K562 (cell line): ENCODE measurements at regions not wholly inside any gene's neighbourhood (a gene's known extent, or its start where the extent isn't known, plus 50 kb on each side); places are given as distances from the start of the nearest gene placed in this dataset.

Source experiments
- ATAC-seq: fragments of 200-7000 bp; cut with Tn5 transposase; 3 replicates; pipeline ENCODE4 v1.9.1; 2020; ENCODE audit warnings: moderate library complexity
- BruUV-seq: library from RNA; stranded (reverse); fragments of 400-500 nt; replicated peaks from 2 replicates; lab custom pipeline; 2021; lab: Mats Ljungman, UMichigan
- CTCF ChIA-PET: fragments of 300-600 bp; formaldehyde crosslinking; extraction: SDS; loops from one replicate; lab custom pipeline; 2021; ENCODE audit warnings: low intra/inter-chr PET ratio; lab: Yijun Ruan, JAX
- POLR2A ChIA-PET: fragments of 300-600, 350-650 bp; sonication (Branson Sonifier 250); formaldehyde crosslinking; extraction: SDS; loops from one replicate; lab custom pipeline; 2021; ENCODE audit warnings: antibody characterized with exemption, inconsistent platforms; lab: Yijun Ruan, JAX
- DNase-seq, 4 experiments: peaks; one replicate each; pipeline versions ENCODE4 v3.0.0 to v3.0.0-alpha.2; 2011 to 2018; ENCODE audit warnings: low spot score in 3 of 4, mixed read lengths in 3 of 4; ENCODE audit errors: extremely low read depth in 1 of 4
- FAIRE-seq: peaks from 2 replicates; lab custom pipeline; 2011; peaks lifted over from hg19 to GRCh38; lab: Jason Lieb, UNC
- H2AFZ ChIP-seq: 2 replicates; pipeline ENCODE4 v1.6.0; 2011; ENCODE audit warnings: low read depth, low read length, control low read depth, inconsistent platforms
- H3K27ac ChIP-seq: fragments of 200-600 bp; 3 replicates; pipeline ENCODE4 v1.8.0; 2011; ENCODE audit warnings: low read depth, mild to moderate bottlenecking, control low read depth, inconsistent platforms, low read length, moderate library complexity, mixed read lengths; ENCODE audit errors: extremely low read depth
- H3K27me3 ChIP-seq, 2 experiments: fragments of 300-600 bp in 1 of 2; 2 replicates in 1 of 2; 3 replicates in 1 of 2; pipeline versions ENCODE4 v1.6.0 to v1.8.0; 2011; ENCODE audit warnings: inconsistent platforms in 2 of 2, low read length in 2 of 2, mild to moderate bottlenecking in 1 of 2, mixed read lengths in 1 of 2, moderate library complexity in 1 of 2; ENCODE audit not compliant: control insufficient read depth in 2 of 2, insufficient read depth in 2 of 2
- H3K36me3 ChIP-seq: fragments of 300-600 bp; 3 replicates; pipeline ENCODE4 v1.8.0; 2011; ENCODE audit warnings: mild to moderate bottlenecking, low read length, inconsistent platforms; ENCODE audit not compliant: control insufficient read depth, insufficient read depth
- H3K4me1 ChIP-seq, 2 experiments: fragments of 200-600 bp in 1 of 2; replicated peaks in 1 of 2; 2 replicates in 1 of 2; 3 replicates in 1 of 2; pipeline versions ENCODE4 v1.5.1 to v1.8.0; 2011; ENCODE audit warnings: inconsistent platforms in 2 of 2, low read length in 2 of 2, mild to moderate bottlenecking in 1 of 2, mixed read lengths in 1 of 2, moderate library complexity in 1 of 2; ENCODE audit not compliant: control insufficient read depth in 2 of 2, insufficient read depth in 2 of 2
- H3K4me2 ChIP-seq: 2 replicates; pipeline ENCODE4 v1.6.1; 2011; ENCODE audit warnings: low read length, control low read depth, inconsistent platforms, mixed read lengths; ENCODE audit not compliant: insufficient read depth
- H3K4me3 ChIP-seq: fragments of 200-600 bp; sonication (generic), shearing (Covaris generic); 2 replicates; pipeline ENCODE4 v1.5.1; 2016; ENCODE audit warnings: control low read depth, inconsistent platforms
- H3K79me2 ChIP-seq: fragments of 200-600 bp; 3 replicates; pipeline ENCODE4 v1.8.0; 2011; ENCODE audit warnings: low read length, inconsistent platforms; ENCODE audit not compliant: control insufficient read depth, insufficient read depth
- H3K9ac ChIP-seq, 2 experiments: 2 replicates each; pipeline versions ENCODE4 v1.6.0 to v1.6.1; 2011; ENCODE audit warnings: low read depth in 2 of 2, low read length in 2 of 2, control low read depth in 1 of 2, inconsistent platforms in 1 of 2, mild to moderate bottlenecking in 1 of 2, mixed read lengths in 1 of 2; ENCODE audit not compliant: insufficient read depth in 1 of 2
- H3K9me1 ChIP-seq: one replicate; pipeline ENCODE4 v1.6.0; 2011; ENCODE audit warnings: inconsistent platforms, mild to moderate bottlenecking, low read length, moderate library complexity; ENCODE audit not compliant: control insufficient read depth, insufficient read depth
- H3K9me3 ChIP-seq: replicated peaks from 2 replicates; pipeline ENCODE4 v1.5.1; 2011; ENCODE audit warnings: low read depth, low read length, inconsistent platforms; ENCODE audit not compliant: control insufficient read depth, insufficient read depth
- H4K20me1 ChIP-seq: replicated peaks from 2 replicates; pipeline ENCODE4 v1.6.1; 2011; ENCODE audit warnings: low read length, inconsistent platforms, mixed read lengths; ENCODE audit not compliant: control insufficient read depth, insufficient read depth
- BRD9 ChIP-seq: fragments of 450-650 bp; IDR thresholded peaks from 2 replicates; pipeline ENCODE4 v1.6.1; 2018; ENCODE audit warnings: low read depth; ENCODE audit not compliant: partially characterized antibody
- DMBX1 ChIP-seq: fragments of 250-450 bp; sonication (Bioruptor Pico); IDR thresholded peaks from 2 replicates; pipeline ENCODE4 v1.8.0; 2022; ENCODE audit warnings: inconsistent platforms, mild to moderate bottlenecking, moderate library complexity, borderline replicate concordance
- EWSR1 ChIP-seq: fragments of 450-650 bp; IDR thresholded peaks from 2 replicates; pipeline ENCODE4 v1.6.1; 2018; ENCODE audit warnings: borderline replicate concordance, mild to moderate bottlenecking, low read depth, moderate library complexity; ENCODE audit not compliant: partially characterized antibody
- FOS ChIP-seq: IDR thresholded peaks from 3 replicates; pipeline ENCODE4 v1.6.1; 2011; ENCODE audit not compliant: insufficient read length; ENCODE audit errors: extremely low read depth
- GTF2E2 ChIP-seq: fragments of 200-800 bp; sonication (Bioruptor generic); IDR thresholded peaks from 2 replicates; pipeline ENCODE4 v1.6.1; 2016; ENCODE audit warnings: missing genetic modification characterization, missing compliant biosample characterization
- KLF6 ChIP-seq: fragments of 250-450 bp; sonication (Bioruptor Pico); IDR thresholded peaks from 2 replicates; pipeline ENCODE4 v1.4.0; 2020; ENCODE audit warnings: mild to moderate bottlenecking, moderate library complexity, borderline replicate concordance
- L3MBTL2 ChIP-seq: fragments of 450-650 bp; IDR thresholded peaks from 2 replicates; pipeline ENCODE4 v1.6.1; 2016; ENCODE audit warnings: mild to moderate bottlenecking, moderate library complexity
- MIER1 ChIP-seq: fragments of 450-650 bp; IDR thresholded peaks from 2 replicates; pipeline ENCODE4 v1.6.1; 2016; ENCODE audit warnings: antibody characterized with exemption, mild to moderate bottlenecking, low read depth
- POLR2B ChIP-seq: fragments of 450-650 bp; IDR thresholded peaks from 2 replicates; pipeline ENCODE4 v1.6.1; 2018; ENCODE audit warnings: low read depth; ENCODE audit not compliant: partially characterized antibody
- PPARD ChIP-seq: fragments of 250-450 bp; sonication (Bioruptor Pico); IDR thresholded peaks from 2 replicates; pipeline ENCODE4 v1.8.0; 2022; ENCODE audit warnings: inconsistent platforms, mild to moderate bottlenecking, moderate library complexity
- ZBTB34 ChIP-seq: fragments of 250-450 bp; sonication (Bioruptor Pico); IDR thresholded peaks from 2 replicates; pipeline ENCODE4 v1.8.0; 2021; ENCODE audit warnings: mild to moderate bottlenecking, moderate library complexity
- ZFX ChIP-seq: sonication (generic); formaldehyde crosslinking; IDR thresholded peaks from 2 replicates; pipeline ENCODE4 v1.8.0; 2022; ENCODE audit warnings: mild to moderate bottlenecking, missing genetic modification reagents, moderate library complexity
- ZNF239 ChIP-seq: fragments of 250-450 bp; sonication (Bioruptor Pico); IDR thresholded peaks from 2 replicates; pipeline ENCODE4 v1.4.0; 2020; ENCODE audit warnings: mild to moderate bottlenecking
- ZNF3 ChIP-seq: fragments of 250-450 bp; sonication (Bioruptor Pico); IDR thresholded peaks from 2 replicates; pipeline ENCODE4 v1.5.0; 2021; ENCODE audit warnings: mild to moderate bottlenecking, moderate library complexity
- ZNF57 ChIP-seq: fragments of 450-650 bp; formaldehyde crosslinking; IDR thresholded peaks from 2 replicates; pipeline ENCODE4 v1.4.0; 2020; ENCODE audit warnings: mild to moderate bottlenecking, moderate library complexity
- ZNF639 ChIP-seq, 2 experiments: fragments of 200-800 bp in 1 of 2; sonication (Bioruptor generic) in 1 of 2; sonication (generic) in 1 of 2; formaldehyde crosslinking in 1 of 2; IDR thresholded peaks in 1 of 2; conservative IDR thresholded peaks in 1 of 2; 2 replicates each; pipeline versions ENCODE4 v1.5.0 to v1.6.1; 2016 to 2020; ENCODE audit warnings: missing compliant biosample characterization in 1 of 2, missing genetic modification characterization in 1 of 2, missing genetic modification reagents in 1 of 2
- in situ Hi-C: fragments of 300-500 bp; cut with MboI; formaldehyde crosslinking; loops from 4 replicates; pipeline ENCODE4 v1.15.0; 2018; ENCODE audit warnings: inconsistent platforms, mixed read lengths
- intact Hi-C: fragments of 100-400 bp; cut with micrococcal nuclease; formaldehyde crosslinking; loops from 2 replicates; pipeline ENCODE4 v1.14.2; 2022
- TF ChIP-seq, protein P1 (sequence below): fragments of 450-650 bp; IDR thresholded peaks from 2 replicates; pipeline ENCODE4 v1.7.0; 2016; ENCODE audit warnings: borderline replicate concordance
- TF ChIP-seq, protein P2 (sequence below): sonication (generic); IDR thresholded peaks from 2 replicates; pipeline ENCODE4 v1.6.1; 2016

GRCh38 chr3:144864646-144865045, 893.0 kb downstream of the DIPK2A start (continued):
- TF ChIP-seq ZNF639 (CRISPR knock-in tag; conservative IDR thresholded peaks at IDR 0.05 in 1 of 2, IDR thresholded peaks at IDR 0.05 in 1 of 2) (no peak), EWSR1 (no peak), PPARD (no peak)
- TF ChIP-seq, protein P1, sequence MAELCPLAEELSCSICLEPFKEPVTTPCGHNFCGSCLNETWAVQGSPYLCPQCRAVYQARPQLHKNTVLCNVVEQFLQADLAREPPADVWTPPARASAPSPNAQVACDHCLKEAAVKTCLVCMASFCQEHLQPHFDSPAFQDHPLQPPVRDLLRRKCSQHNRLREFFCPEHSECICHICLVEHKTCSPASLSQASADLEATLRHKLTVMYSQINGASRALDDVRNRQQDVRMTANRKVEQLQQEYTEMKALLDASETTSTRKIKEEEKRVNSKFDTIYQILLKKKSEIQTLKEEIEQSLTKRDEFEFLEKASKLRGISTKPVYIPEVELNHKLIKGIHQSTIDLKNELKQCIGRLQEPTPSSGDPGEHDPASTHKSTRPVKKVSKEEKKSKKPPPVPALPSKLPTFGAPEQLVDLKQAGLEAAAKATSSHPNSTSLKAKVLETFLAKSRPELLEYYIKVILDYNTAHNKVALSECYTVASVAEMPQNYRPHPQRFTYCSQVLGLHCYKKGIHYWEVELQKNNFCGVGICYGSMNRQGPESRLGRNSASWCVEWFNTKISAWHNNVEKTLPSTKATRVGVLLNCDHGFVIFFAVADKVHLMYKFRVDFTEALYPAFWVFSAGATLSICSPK, result no peak

GRCh38 chr3:144865948-144866347, 894.3 kb downstream of the DIPK2A start:
- Histone ChIP-seq H2AFZ (no peak overlapping the region), H3K4me3 (no peak overlapping the region), H3K36me3 (no peaks in the 10 kb centered on the region), H3K9me1 (no peaks in the 10 kb centered on the region), H3K4me1 (no peaks in the 10 kb centered on the region), H4K20me1 (no peaks in the 10 kb centered on the region), H3K27me3 (no peaks in the 10 kb centered on the region), H3K9ac (no peak overlapping the region), H3K9me3 (peaks cover 3% of the 10 kb centered on the region; the same call in 1 of the 2 replicates), H3K79me2 (no peaks in the 10 kb centered on the region), H3K27ac (no peak overlapping the region), H3K4me2 (no peak overlapping the region)
- FAIRE-seq, result no peak
- in situ Hi-C loops (no loop called here), intact Hi-C loops (no loop called here)
- BruUV-seq, result no TSS peak
- CTCF ChIA-PET, result no interaction called here
- POLR2A ChIA-PET, result no interaction called here
- no peak for ATAC-seq
- no peak for DNase-seq
- TF ChIP-seq L3MBTL2, result no peak
- TF ChIP-seq KLF6, result no peak
- no peak for TF ChIP-seq DMBX1 (CRISPR knock-in tag)
- TF ChIP-seq ZNF3 (CRISPR knock-in tag), result no peak
- no peak for TF ChIP-seq FOS
- no peak for TF ChIP-seq POLR2B
- no peak for TF ChIP-seq ZBTB34 (CRISPR knock-in tag)
- TF ChIP-seq, protein P2, sequence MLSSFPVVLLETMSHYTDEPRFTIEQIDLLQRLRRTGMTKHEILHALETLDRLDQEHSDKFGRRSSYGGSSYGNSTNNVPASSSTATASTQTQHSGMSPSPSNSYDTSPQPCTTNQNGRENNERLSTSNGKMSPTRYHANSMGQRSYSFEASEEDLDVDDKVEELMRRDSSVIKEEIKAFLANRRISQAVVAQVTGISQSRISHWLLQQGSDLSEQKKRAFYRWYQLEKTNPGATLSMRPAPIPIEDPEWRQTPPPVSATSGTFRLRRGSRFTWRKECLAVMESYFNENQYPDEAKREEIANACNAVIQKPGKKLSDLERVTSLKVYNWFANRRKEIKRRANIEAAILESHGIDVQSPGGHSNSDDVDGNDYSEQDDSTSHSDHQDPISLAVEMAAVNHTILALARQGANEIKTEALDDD, result no peak
- TF ChIP-seq MIER1, result no peak
- no peak for TF ChIP-seq ZFX (CRISPR knock-in tag)
- TF ChIP-seq BRD9, result no peak
- no peak for TF ChIP-seq GTF2E2
- no peak for TF ChIP-seq ZNF239 (CRISPR knock-in tag)
- TF ChIP-seq ZNF57 (CRISPR knock-in tag), result no peak
